Upper lobe of right lung (tissue), 1 donor: ENCODE measurements at regions not wholly inside any gene's neighbourhood (a gene's known extent, or its start where the extent isn't known, plus 50 kb on each side); places are given as distances from the start of the nearest gene placed in this dataset.

ENCODE experiments used
- ATAC-seq: fragments of 200-7000 bp; cut with Tn5 transposase; one replicate; pipeline ENCODE4 v1.9.1; 2020; ENCODE audit warnings: mild to moderate bottlenecking, moderate library complexity
- DNase-seq: peaks from one replicate; pipeline ENCODE4 v3.0.0-alpha.2; 2020
- H3K27ac ChIP-seq: fragments of 200-600 bp; one replicate; pipeline ENCODE4 v1.8.0; 2022
- H3K27me3 ChIP-seq: fragments of 200-600 bp; one replicate; pipeline ENCODE4 v1.8.0; 2022; ENCODE audit warnings: mild to moderate bottlenecking
- H3K36me3 ChIP-seq: fragments of 200-600 bp; one replicate; pipeline ENCODE4 v1.8.0; 2022
- H3K4me1 ChIP-seq: fragments of 200-600 bp; one replicate; pipeline ENCODE4 v1.8.0; 2022
- H3K4me3 ChIP-seq: fragments of 200-600 bp; one replicate; pipeline ENCODE4 v1.8.0; 2022; ENCODE audit warnings: mild to moderate bottlenecking
- H3K9me3 ChIP-seq: fragments of 200-600 bp; one replicate; pipeline ENCODE4 v1.8.0; 2022
- intact Hi-C: fragments of 100-400 bp; cut with DNase I; formaldehyde crosslinking; loops from one replicate; pipeline ENCODE4 v1.11.0; 2022
- TF ChIP-seq, protein P1 (sequence below): fragments of 200-600 bp; IDR thresholded peaks from one replicate; pipeline ENCODE4 v1.8.0; 2022; ENCODE audit warnings: antibody characterized with exemption
- donor health status: DM: no; HTN: yes; CAD: no; lungs with severe emphysema.

DNA sequence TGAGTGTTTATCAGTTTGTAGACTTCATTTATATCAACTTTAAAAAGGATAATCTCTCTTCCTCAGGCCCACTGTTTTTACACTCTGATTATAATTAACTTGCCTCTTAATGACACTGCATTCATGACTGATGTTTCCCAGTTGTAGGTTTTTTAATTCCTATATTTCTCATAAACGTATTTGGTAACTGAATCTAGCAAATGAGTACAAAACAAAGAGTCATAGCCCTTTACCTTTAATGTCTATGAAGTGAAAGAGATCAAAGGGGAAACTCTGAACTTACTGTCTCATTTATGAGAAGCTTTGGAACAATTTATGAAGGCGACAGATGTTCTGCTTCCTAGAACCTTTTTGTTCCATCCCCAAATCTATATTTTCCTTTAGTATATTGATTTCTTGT lies 56.6 kb upstream of the ABCA1 start:
- intact Hi-C loops: no loop called here
- Histone ChIP-seq H3K9me3 (no peaks in the 10 kb centered on the region), H3K27ac (no peak overlapping the region), H3K36me3 (no peaks in the 10 kb centered on the region), H3K4me1 (peaks cover 6% of the 10 kb centered on the region), H3K4me3 (no peak overlapping the region), H3K27me3 (no peaks in the 10 kb centered on the region)
- DNase-seq (no peak), ATAC-seq (no peak)
- TF ChIP-seq, protein P1, sequence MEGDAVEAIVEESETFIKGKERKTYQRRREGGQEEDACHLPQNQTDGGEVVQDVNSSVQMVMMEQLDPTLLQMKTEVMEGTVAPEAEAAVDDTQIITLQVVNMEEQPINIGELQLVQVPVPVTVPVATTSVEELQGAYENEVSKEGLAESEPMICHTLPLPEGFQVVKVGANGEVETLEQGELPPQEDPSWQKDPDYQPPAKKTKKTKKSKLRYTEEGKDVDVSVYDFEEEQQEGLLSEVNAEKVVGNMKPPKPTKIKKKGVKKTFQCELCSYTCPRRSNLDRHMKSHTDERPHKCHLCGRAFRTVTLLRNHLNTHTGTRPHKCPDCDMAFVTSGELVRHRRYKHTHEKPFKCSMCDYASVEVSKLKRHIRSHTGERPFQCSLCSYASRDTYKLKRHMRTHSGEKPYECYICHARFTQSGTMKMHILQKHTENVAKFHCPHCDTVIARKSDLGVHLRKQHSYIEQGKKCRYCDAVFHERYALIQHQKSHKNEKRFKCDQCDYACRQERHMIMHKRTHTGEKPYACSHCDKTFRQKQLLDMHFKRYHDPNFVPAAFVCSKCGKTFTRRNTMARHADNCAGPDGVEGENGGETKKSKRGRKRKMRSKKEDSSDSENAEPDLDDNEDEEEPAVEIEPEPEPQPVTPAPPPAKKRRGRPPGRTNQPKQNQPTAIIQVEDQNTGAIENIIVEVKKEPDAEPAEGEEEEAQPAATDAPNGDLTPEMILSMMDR: no peak

DNA sequence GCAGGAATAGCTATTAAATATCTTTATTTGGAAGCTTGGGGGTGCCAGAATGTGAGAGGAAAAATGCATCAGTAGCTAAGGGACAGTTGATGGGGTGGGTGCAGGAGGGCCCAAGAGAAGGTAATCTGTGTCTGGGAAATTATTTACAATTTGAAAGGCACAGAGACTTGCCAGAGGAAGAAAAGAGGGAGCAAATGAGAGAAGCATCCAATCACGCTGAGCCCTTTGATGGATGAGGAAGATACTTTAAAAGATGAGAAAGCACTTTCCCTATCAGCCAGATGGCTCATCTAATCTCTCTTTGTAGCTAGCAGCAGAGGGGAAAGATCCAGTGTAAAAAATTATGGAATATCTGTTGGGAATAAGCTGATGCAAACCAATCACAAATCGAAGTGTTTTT lies 57.0 kb upstream of the ABCA1 start:
- no peak overlapping the region for H3K4me3 ChIP-seq
- ATAC-seq: no peak
- H3K4me1 ChIP-seq: peaks cover 6% of the 10 kb centered on the region
- no peaks in the 10 kb centered on the region for H3K9me3 ChIP-seq
- H3K27ac ChIP-seq: no peak overlapping the region
- TF ChIP-seq, protein P1: no peak
- H3K27me3 ChIP-seq: no peaks in the 10 kb centered on the region
- DNase-seq: no peak
- intact Hi-C loops: no loop called here
- H3K36me3 ChIP-seq: no peaks in the 10 kb centered on the region

DNA sequence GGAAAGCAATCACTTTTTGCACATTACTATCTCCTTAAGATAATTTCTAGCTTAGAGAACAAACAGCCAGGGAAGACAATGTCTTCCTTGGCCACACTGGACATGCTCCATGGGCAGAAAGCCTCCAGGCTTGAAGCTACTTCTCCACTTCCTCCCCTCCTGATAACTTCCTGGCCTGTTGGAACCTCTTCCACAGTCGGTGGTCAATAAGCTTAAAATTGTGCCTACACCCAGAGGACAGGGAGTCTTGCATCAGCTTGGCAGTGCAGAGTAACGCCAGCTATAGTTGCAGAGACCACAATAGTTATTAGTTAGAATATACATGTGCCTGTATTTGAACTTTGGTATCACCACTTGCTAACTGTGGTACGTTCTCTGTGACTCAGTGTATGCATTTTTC lies 58.1 kb upstream of the ABCA1 start:
- Histone ChIP-seq H3K4me3 (no peak overlapping the region), H3K4me1 (peaks cover 16% of the 10 kb centered on the region), H3K27ac (no peak overlapping the region), H3K27me3 (no peaks in the 10 kb centered on the region), H3K36me3 (no peaks in the 10 kb centered on the region), H3K9me3 (no peaks in the 10 kb centered on the region)
- TF ChIP-seq, protein P1: no peak
- intact Hi-C loops: no loop called here
- no peak for DNase-seq
- no peak for ATAC-seq

DNA sequence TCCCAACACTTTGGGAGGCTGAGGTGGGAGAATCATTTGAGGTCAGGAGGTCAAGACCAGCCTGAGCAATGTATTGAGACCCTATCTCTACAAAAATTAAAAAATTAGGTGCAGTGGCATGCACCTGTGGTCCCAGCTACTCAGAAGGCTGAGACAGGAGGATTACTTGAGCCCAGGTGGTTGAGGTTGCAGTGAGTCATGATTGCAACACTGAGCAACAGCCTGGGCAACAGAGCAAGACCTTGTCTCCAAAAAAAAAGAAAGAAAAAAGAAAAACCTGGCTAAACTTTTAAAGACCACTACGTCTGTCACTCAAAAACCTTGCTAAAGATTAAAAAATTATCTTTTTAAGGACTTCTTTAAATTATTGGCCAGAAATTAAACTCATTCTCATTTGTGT lies 59.8 kb upstream of the ABCA1 start:
- ATAC-seq (no peak), DNase-seq (no peak)
- Histone ChIP-seq H3K27me3 (no peaks in the 10 kb centered on the region), H3K4me1 (peaks cover 26% of the 10 kb centered on the region), H3K27ac (no peak overlapping the region), H3K9me3 (no peaks in the 10 kb centered on the region), H3K4me3 (no peak overlapping the region), H3K36me3 (no peaks in the 10 kb centered on the region)
- TF ChIP-seq, protein P1: no peak
- intact Hi-C loops: no loop called here

DNA sequence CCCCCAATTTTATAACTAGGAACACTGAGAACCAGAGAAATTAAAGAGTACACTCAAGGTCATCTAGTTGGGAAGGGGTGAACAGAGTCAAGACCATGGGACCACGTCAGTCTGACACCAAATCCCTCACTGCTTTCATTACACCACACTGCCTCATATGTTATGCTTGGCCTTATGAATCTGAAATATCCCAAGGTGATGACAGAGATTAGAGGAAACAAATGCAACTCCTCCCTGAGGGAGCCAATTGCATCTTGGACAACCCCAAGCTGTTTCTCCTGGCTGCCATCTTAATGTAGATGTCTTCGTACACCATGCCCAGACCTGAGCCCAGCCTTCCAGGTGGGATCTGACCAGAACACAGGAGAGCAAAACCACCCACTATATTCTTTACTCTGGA lies 60.6 kb upstream of the ABCA1 start:
- H3K9me3 ChIP-seq: no peaks in the 10 kb centered on the region
- intact Hi-C loops: no loop called here
- ATAC-seq (no peak), DNase-seq (no peak)
- H3K27me3 ChIP-seq: no peaks in the 10 kb centered on the region
- H3K4me1 ChIP-seq: peaks cover 33% of the 10 kb centered on the region
- no peak overlapping the region for H3K4me3 ChIP-seq
- TF ChIP-seq, protein P1: no peak
- H3K36me3 ChIP-seq: no peaks in the 10 kb centered on the region
- no peak overlapping the region for H3K27ac ChIP-seq
